RWPE2 (cell line): ENCODE measurements at regions not wholly inside any gene's neighbourhood (a gene's known extent, or its start where the extent isn't known, plus 50 kb on each side); places are given as distances from the start of the nearest gene placed in this dataset.

Experiments used
- ATAC-seq: fragments of 200-7000 bp; cut with Tn5 transposase; 3 replicates; pipeline ENCODE4 v1.9.1; 2021; ENCODE audit warnings: low read depth
- DNase-seq: peaks from one replicate; pipeline ENCODE4 v3.0.0-alpha.2; 2020; ENCODE audit warnings: low spot score
- H3K27ac ChIP-seq: fragments of 450-650 bp; 2 replicates; pipeline ENCODE4 v1.5.1; 2017; ENCODE audit warnings: mild to moderate bottlenecking; ENCODE audit not compliant: poor library complexity, severe bottlenecking
- H3K27me3 ChIP-seq: fragments of 250-450 bp; sonication (Bioruptor Pico); 2 replicates; pipeline ENCODE4 v1.5.1; 2021; ENCODE audit warnings: mild to moderate bottlenecking, moderate library complexity; ENCODE audit not compliant: insufficient read depth, poor library complexity, severe bottlenecking
- H3K36me3 ChIP-seq: fragments of 250-450 bp; sonication (Bioruptor Pico); 2 replicates; pipeline ENCODE4 v1.5.1; 2020; ENCODE audit warnings: low read depth, mild to moderate bottlenecking, moderate library complexity
- H3K4me1 ChIP-seq: fragments of 250-450 bp; sonication (Bioruptor Pico); 2 replicates; pipeline ENCODE4 v1.5.1; 2021; ENCODE audit warnings: mild to moderate bottlenecking, moderate library complexity; ENCODE audit not compliant: insufficient read depth, poor library complexity, severe bottlenecking
- H3K4me3 ChIP-seq: fragments of 250-450 bp; sonication (Bioruptor Pico); 2 replicates; pipeline ENCODE4 v1.5.1; 2021; ENCODE audit warnings: mild to moderate bottlenecking, moderate library complexity; ENCODE audit not compliant: severe bottlenecking
- H3K9me3 ChIP-seq: fragments of 250-450 bp; sonication (Bioruptor Pico); 2 replicates; pipeline ENCODE4 v1.5.1; 2021; ENCODE audit warnings: mild to moderate bottlenecking, moderate library complexity; ENCODE audit not compliant: severe bottlenecking
- CTCF ChIP-seq: fragments of 450-650 bp; IDR thresholded peaks from one replicate; pipeline ENCODE4 v1.5.1; 2017; ENCODE audit warnings: mild to moderate bottlenecking, moderate library complexity; ENCODE audit not compliant: poor library complexity, severe bottlenecking

- no peaks in the 10 kb centered on the region for H3K9me3 ChIP-seq
Observed at GRCh38 chr14:40139657-40140056, 707.4 kb upstream of the FBXO33 start.

GRCh38 chr14:40133463-40133862, 701.2 kb upstream of the FBXO33 start:
- H3K36me3 ChIP-seq, result no peaks in the 10 kb centered on the region
- H3K27ac ChIP-seq, result no peak overlapping the region
- no peaks in the 10 kb centered on the region for H3K4me1 ChIP-seq
- peaks cover 6% of the 10 kb centered on the region for H3K27me3 ChIP-seq
- DNase-seq (no peak), ATAC-seq (no peak)
- no peak for TF ChIP-seq CTCF
- no peaks in the 10 kb centered on the region for H3K9me3 ChIP-seq
- no peak overlapping the region for H3K4me3 ChIP-seq

More at GRCh38 chr14:40139657-40140056, 707.4 kb upstream of the FBXO33 start:
- no peaks in the 10 kb centered on the region for H3K4me1 ChIP-seq
- DNase-seq (no peak), ATAC-seq (no peak)
- no peak for TF ChIP-seq CTCF
- peaks cover 6% of the 10 kb centered on the region for H3K27me3 ChIP-seq
- no peaks in the 10 kb centered on the region for H3K36me3 ChIP-seq
- H3K27ac ChIP-seq, result no peak overlapping the region
- no peak overlapping the region for H3K4me3 ChIP-seq

GRCh38 chr14:40129159-40129558, 696.9 kb upstream of the FBXO33 start:
- TF ChIP-seq CTCF, result no peak
- Histone ChIP-seq H3K27ac (no peak overlapping the region), H3K27me3 (no peaks in the 10 kb centered on the region), H3K36me3 (no peaks in the 10 kb centered on the region), H3K4me3 (no peak overlapping the region), H3K9me3 (no peaks in the 10 kb centered on the region), H3K4me1 (no peaks in the 10 kb centered on the region)
- DNase-seq (no peak), ATAC-seq (no peak)

- Histone ChIP-seq H3K4me1 (no peaks in the 10 kb centered on the region), H3K9me3 (no peaks in the 10 kb centered on the region), H3K36me3 (no peaks in the 10 kb centered on the region), H3K27me3 (peaks cover 9% of the 10 kb centered on the region), H3K27ac (no peak overlapping the region), H3K4me3 (no peak overlapping the region)
- ATAC-seq (no peak), DNase-seq (no peak)
- TF ChIP-seq CTCF, result no peak
Observed at GRCh38 chr14:40123816-40124215, 691.6 kb upstream of the FBXO33 start.

- Histone ChIP-seq H3K9me3 (peaks cover 3% of the 10 kb centered on the region), H3K27ac (no peak overlapping the region), H3K4me1 (no peaks in the 10 kb centered on the region), H3K27me3 (peaks cover 12% of the 10 kb centered on the region), H3K4me3 (no peak overlapping the region), H3K36me3 (no peaks in the 10 kb centered on the region)
- DNase-seq, result no peak
- no peak for ATAC-seq
- no peak for TF ChIP-seq CTCF
Observed at GRCh38 chr14:40122968-40123648, 690.9 kb upstream of the FBXO33 start.
